Type B pancreatic cell (in vitro differentiated cells): ENCODE measurements at regions not wholly inside any gene's neighbourhood (a gene's known extent, or its start where the extent isn't known, plus 50 kb on each side); places are given as distances from the start of the nearest gene placed in this dataset.
"Not testable (repeated sequence)": the region's sequence is repeated elsewhere in the genome, so short reads cannot be mapped to it uniquely, and the experiment has no call there.

Experiments used
- DNase-seq: peaks from one replicate; pipeline ENCODE4 v3.0.0; 2021; ENCODE audit warnings: mixed read lengths; ENCODE audit not compliant: unreplicated experiment; ENCODE audit errors: extremely low spot score
- H3K27ac Mint-ChIP-seq: 2 replicates; pipeline ENCODE4 v1.8.0; 2021; ENCODE audit warnings: mild to moderate bottlenecking, mixed read lengths
- H3K27me3 Mint-ChIP-seq: 2 replicates; pipeline ENCODE4 v1.8.0; 2021; ENCODE audit warnings: mixed read lengths
- H3K36me3 Mint-ChIP-seq: 2 replicates; pipeline ENCODE4 v1.8.0; 2021; ENCODE audit warnings: mixed read lengths
- H3K4me1 Mint-ChIP-seq: one replicate; pipeline ENCODE4 v1.8.0; 2021; ENCODE audit warnings: mixed read lengths; ENCODE audit not compliant: unreplicated experiment
- H3K4me3 Mint-ChIP-seq: 2 replicates; pipeline ENCODE4 v1.8.0; 2021; ENCODE audit warnings: mild to moderate bottlenecking, mixed read lengths
- H3K9me3 Mint-ChIP-seq: 2 replicates; pipeline ENCODE4 v1.8.0; 2021; ENCODE audit warnings: mixed read lengths
- TF ChIP-seq, protein P1 (sequence below): fragments of 200-600 bp; sonication (generic); conservative IDR thresholded peaks from 2 replicates; pipeline ENCODE4 v1.5.0; 2021; ENCODE audit warnings: antibody characterized with exemption, mild to moderate bottlenecking

- Mint-ChIP-seq H3K36me3 (no peaks in the 10 kb centered on the region), H3K4me1 (no peaks in the 10 kb centered on the region), H3K27me3 (no peaks in the 10 kb centered on the region), H3K4me3 (no peak overlapping the region), H3K27ac (no peak overlapping the region), H3K9me3 (peaks cover 26% of the 10 kb centered on the region)
- no peak for DNase-seq
- TF ChIP-seq, protein P1, sequence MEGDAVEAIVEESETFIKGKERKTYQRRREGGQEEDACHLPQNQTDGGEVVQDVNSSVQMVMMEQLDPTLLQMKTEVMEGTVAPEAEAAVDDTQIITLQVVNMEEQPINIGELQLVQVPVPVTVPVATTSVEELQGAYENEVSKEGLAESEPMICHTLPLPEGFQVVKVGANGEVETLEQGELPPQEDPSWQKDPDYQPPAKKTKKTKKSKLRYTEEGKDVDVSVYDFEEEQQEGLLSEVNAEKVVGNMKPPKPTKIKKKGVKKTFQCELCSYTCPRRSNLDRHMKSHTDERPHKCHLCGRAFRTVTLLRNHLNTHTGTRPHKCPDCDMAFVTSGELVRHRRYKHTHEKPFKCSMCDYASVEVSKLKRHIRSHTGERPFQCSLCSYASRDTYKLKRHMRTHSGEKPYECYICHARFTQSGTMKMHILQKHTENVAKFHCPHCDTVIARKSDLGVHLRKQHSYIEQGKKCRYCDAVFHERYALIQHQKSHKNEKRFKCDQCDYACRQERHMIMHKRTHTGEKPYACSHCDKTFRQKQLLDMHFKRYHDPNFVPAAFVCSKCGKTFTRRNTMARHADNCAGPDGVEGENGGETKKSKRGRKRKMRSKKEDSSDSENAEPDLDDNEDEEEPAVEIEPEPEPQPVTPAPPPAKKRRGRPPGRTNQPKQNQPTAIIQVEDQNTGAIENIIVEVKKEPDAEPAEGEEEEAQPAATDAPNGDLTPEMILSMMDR, result no peak
Observed at GRCh38 chr19:27714857-27715256, 1498.1 kb downstream of the UQCRFS1 start.

DNA sequence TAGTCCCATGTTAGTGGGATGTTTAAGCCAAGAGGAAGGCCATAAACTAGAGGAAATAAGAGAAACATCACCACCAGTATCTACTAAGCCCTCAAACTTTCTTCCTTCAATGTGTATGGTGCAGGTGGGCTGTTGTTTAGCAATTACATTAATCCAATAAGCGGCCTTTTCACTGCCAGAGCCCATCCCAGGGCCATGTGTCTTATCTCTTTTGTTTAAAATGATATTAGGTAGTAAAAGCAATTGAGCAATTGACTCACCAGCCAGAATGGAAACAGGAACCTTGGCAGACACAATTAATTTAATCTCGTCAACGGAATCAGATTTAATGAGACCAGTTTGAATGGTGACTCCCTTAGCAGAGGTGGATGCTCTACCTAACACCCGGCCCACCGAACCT lies 1503.5 kb downstream of the UQCRFS1 start:
- Mint-ChIP-seq H3K4me3 (no peak overlapping the region), H3K4me1 (no peaks in the 10 kb centered on the region), H3K27ac (no peak overlapping the region), H3K27me3 (no peaks in the 10 kb centered on the region), H3K9me3 (peaks cover 6% of the 10 kb centered on the region), H3K36me3 (no peaks in the 10 kb centered on the region)
- DNase-seq, result no peak
- TF ChIP-seq, protein P1, result no peak

GRCh38 chr19:27708986-27709385 lies 1504.0 kb downstream of the UQCRFS1 start:
- H3K4me3 Mint-ChIP-seq, H3K27me3 Mint-ChIP-seq, H3K27ac Mint-ChIP-seq, H3K9me3 Mint-ChIP-seq, H3K4me1 Mint-ChIP-seq, H3K36me3 Mint-ChIP-seq, DNase-seq: not testable (repeated sequence)

- H3K27me3 Mint-ChIP-seq, DNase-seq, H3K4me3 Mint-ChIP-seq, H3K4me1 Mint-ChIP-seq, H3K36me3 Mint-ChIP-seq, H3K27ac Mint-ChIP-seq: not testable (repeated sequence)
- H3K9me3 Mint-ChIP-seq, result peaks cover 10% of the 10 kb centered on the region
Observed at GRCh38 chr19:27707026-27707425, 1505.9 kb downstream of the UQCRFS1 start.

GRCh38 chr19:27705896-27706295 lies 1507.1 kb downstream of the UQCRFS1 start:
- Mint-ChIP-seq H3K4me1 (no peaks in the 10 kb centered on the region), H3K27ac (no peak overlapping the region), H3K9me3 (peaks cover 4% of the 10 kb centered on the region)

GRCh38 chr19:27694361-27695055 lies 1518.4 kb downstream of the UQCRFS1 start:
- peaks cover 29% of the 10 kb centered on the region for H3K9me3 Mint-ChIP-seq
- no peaks in the 10 kb centered on the region for H3K27me3 Mint-ChIP-seq

More at GRCh38 chr19:27705896-27706295, 1507.1 kb downstream of the UQCRFS1 start:
- H3K27me3 Mint-ChIP-seq, result no peaks in the 10 kb centered on the region
- no peak overlapping the region for H3K4me3 Mint-ChIP-seq
- TF ChIP-seq, protein P1, result no peak
- H3K36me3 Mint-ChIP-seq, result no peaks in the 10 kb centered on the region
- no peak for DNase-seq

More at GRCh38 chr19:27694361-27695055, 1518.4 kb downstream of the UQCRFS1 start:
- Mint-ChIP-seq H3K36me3 (no peaks in the 10 kb centered on the region), H3K4me1 (no peaks in the 10 kb centered on the region), H3K4me3 (no peak overlapping the region), H3K27ac (no peak overlapping the region)
- TF ChIP-seq, protein P1, result no peak
- no peak for DNase-seq
